H1 (cell line): ENCODE measurements at regions not wholly inside any gene's neighbourhood (a gene's known extent, or its start where the extent isn't known, plus 50 kb on each side); places are given as distances from the start of the nearest gene placed in this dataset.

Experiments used
- CTCF ChIA-PET: fragments of 300-600 bp; sonication (Branson Sonifier 250); formaldehyde crosslinking; loops from one replicate; lab custom pipeline; 2021; ENCODE audit not compliant: partially characterized antibody; lab: Charles Lee
- POLR2A ChIA-PET: fragments of 300-600 bp; sonication (Branson Sonifier 250); formaldehyde crosslinking; loops from one replicate; lab custom pipeline; 2021; ENCODE audit warnings: inconsistent platforms; ENCODE audit not compliant: partially characterized antibody; lab: Charles Lee
- DNase-seq, 2 experiments: peaks; one replicate each; pipeline versions ENCODE4 v3.0.0 to v3.0.0-alpha.2; 2010 to 2022; ENCODE audit warnings: low spot score in 2 of 2, low read depth in 1 of 2, mixed read lengths in 1 of 2
- FAIRE-seq: peaks from 2 replicates; lab custom pipeline; 2011; peaks lifted over from hg19 to GRCh38; lab: Jason Lieb, UNC
- H2AFZ ChIP-seq: 2 replicates; pipeline ENCODE4 v1.8.1; 2012; ENCODE audit warnings: low read length, inconsistent platforms
- H2AK5ac ChIP-seq: 2 replicates; pipeline ENCODE4 v1.6.1; 2013; ENCODE audit warnings: low read depth, low read length
- H2BK120ac ChIP-seq: replicated peaks from 2 replicates; pipeline ENCODE3; 2013; ENCODE audit warnings: low read depth, low read length, inconsistent platforms
- H2BK12ac ChIP-seq: 2 replicates; pipeline ENCODE4 v1.6.1; 2013; ENCODE audit warnings: low read depth, low read length
- H2BK15ac ChIP-seq: 2 replicates; pipeline ENCODE4 v1.6.1; 2013; ENCODE audit warnings: low read length
- H2BK20ac ChIP-seq: 2 replicates; pipeline ENCODE4 v1.6.1; 2013; ENCODE audit warnings: low read length
- H2BK5ac ChIP-seq: 2 replicates; pipeline ENCODE4 v1.6.1; 2013; ENCODE audit warnings: low read depth, low read length
- H3K14ac ChIP-seq: 2 replicates; pipeline ENCODE4 v1.6.1; 2013; ENCODE audit warnings: inconsistent platforms; ENCODE audit not compliant: insufficient read length
- H3K18ac ChIP-seq: 2 replicates; pipeline ENCODE4 v1.6.1; 2013; ENCODE audit warnings: low read length; ENCODE audit errors: extremely low read depth
- H3K23ac ChIP-seq: 2 replicates; pipeline ENCODE4 v1.6.1; 2013; ENCODE audit warnings: inconsistent platforms; ENCODE audit not compliant: insufficient read length
- H3K23me2 ChIP-seq: 2 replicates; pipeline ENCODE4 v1.6.1; 2013; ENCODE audit warnings: low read depth, low read length
- H3K27ac ChIP-seq: 2 replicates; pipeline ENCODE4 v1.6.1; 2011; ENCODE audit warnings: low read depth, low read length, inconsistent platforms
- H3K27me3 ChIP-seq, 4 experiments: replicated peaks in 1 of 4; 1 replicate in 1 of 4; 2 replicates in 3 of 4; pipeline versions ENCODE4 v1.6.1 to v1.8.1; 2011 to 2013; ENCODE audit warnings: low read length in 3 of 4, mild to moderate bottlenecking in 3 of 4, inconsistent platforms in 2 of 4, mixed read lengths in 2 of 4, moderate library complexity in 1 of 4; ENCODE audit not compliant: control insufficient read depth in 3 of 4, insufficient read depth in 3 of 4; ENCODE audit errors: extremely low read depth in 1 of 4
- H3K36me3 ChIP-seq, 4 experiments: 2 replicates each; pipeline versions ENCODE4 v1.6.1 to v1.8.1; 2011 to 2013; ENCODE audit warnings: mild to moderate bottlenecking in 4 of 4, low read length in 3 of 4, moderate library complexity in 2 of 4, control low read depth in 1 of 4, inconsistent platforms in 1 of 4; ENCODE audit not compliant: insufficient read depth in 4 of 4, control insufficient read depth in 2 of 4
- H3K4ac ChIP-seq: replicated peaks from 2 replicates; pipeline ENCODE3; 2013; ENCODE audit warnings: low read length, low read depth, mixed read lengths, inconsistent platforms; ENCODE audit not compliant: insufficient read length
- H3K4me1 ChIP-seq, 4 experiments: replicated peaks in 1 of 4; 1 replicate in 1 of 4; 2 replicates in 3 of 4; pipeline versions ENCODE4 v1.6.1 to v1.8.1; 2011 to 2013; ENCODE audit warnings: low read length in 3 of 4, inconsistent platforms in 2 of 4, mixed read lengths in 1 of 4; ENCODE audit not compliant: insufficient read depth in 4 of 4, control insufficient read depth in 3 of 4
- H3K4me2 ChIP-seq, 2 experiments: 2 replicates each; pipeline versions ENCODE4 v1.6.1 to v1.8.1; 2011 to 2013; ENCODE audit warnings: low read depth in 2 of 2, low read length in 2 of 2, control low read depth in 1 of 2, inconsistent platforms in 1 of 2, mild to moderate bottlenecking in 1 of 2; ENCODE audit not compliant: insufficient read depth in 1 of 2
- H3K4me3 ChIP-seq, 4 experiments: fragments of 200-600, 300-600 bp in 1 of 4; sonication (generic), shearing (Covaris generic), sonication (Bioruptor Twin) in 1 of 4; 2 replicates each; pipeline versions ENCODE4 v1.5.1 to v1.8.1; 2011 to 2016; ENCODE audit warnings: low read length in 4 of 4, low read depth in 3 of 4, control low read depth in 2 of 4, inconsistent platforms in 2 of 4, mild to moderate bottlenecking in 2 of 4, mixed read lengths in 1 of 4, moderate library complexity in 1 of 4; ENCODE audit not compliant: insufficient read depth in 2 of 4; ENCODE audit errors: extremely low read depth in 1 of 4
- H3K56ac ChIP-seq: replicated peaks from 2 replicates; pipeline ENCODE3; 2013; ENCODE audit warnings: low read depth, mild to moderate bottlenecking, mixed read lengths, low read length, inconsistent platforms; ENCODE audit not compliant: insufficient read length
- H3K79me1 ChIP-seq: 2 replicates; pipeline ENCODE4 v1.6.1; 2013; ENCODE audit warnings: low read depth, low read length, control low read depth
- H3K79me2 ChIP-seq, 2 experiments: 2 replicates each; pipeline versions ENCODE4 v1.6.1 to v1.8.1; 2012 to 2013; ENCODE audit warnings: low read length in 2 of 2, mild to moderate bottlenecking in 2 of 2, inconsistent platforms in 1 of 2; ENCODE audit not compliant: insufficient read depth in 2 of 2, control insufficient read depth in 1 of 2
- H3K9ac ChIP-seq, 4 experiments: replicated peaks in 1 of 4; 1 replicate in 1 of 4; 2 replicates in 3 of 4; pipeline versions ENCODE4 v1.6.1 to v1.8.1; 2011 to 2013; ENCODE audit warnings: low read depth in 3 of 4, low read length in 3 of 4, control low read depth in 2 of 4, mild to moderate bottlenecking in 2 of 4, moderate library complexity in 2 of 4, inconsistent platforms in 1 of 4; ENCODE audit errors: extremely low read depth in 1 of 4
- H3K9me3 ChIP-seq, 2 experiments: 2 replicates each; pipeline versions ENCODE4 v1.6.1 to v1.8.1; 2012 to 2013; ENCODE audit warnings: mild to moderate bottlenecking in 2 of 2, moderate library complexity in 2 of 2, control low read depth in 1 of 2, inconsistent platforms in 1 of 2, low read depth in 1 of 2, low read length in 1 of 2, mixed read lengths in 1 of 2; ENCODE audit not compliant: insufficient read depth in 2 of 2
- H4K20me1 ChIP-seq, 2 experiments: replicated peaks in 1 of 2; 2 replicates each; pipeline versions ENCODE3 to v1.8.1; 2011 to 2013; ENCODE audit warnings: inconsistent platforms in 2 of 2, low read length in 2 of 2, mild to moderate bottlenecking in 1 of 2; ENCODE audit not compliant: insufficient read depth in 2 of 2, control insufficient read depth in 1 of 2
- H4K5ac ChIP-seq: 2 replicates; pipeline ENCODE4 v1.6.1; 2013; ENCODE audit warnings: low read length, low read depth, mixed read lengths, inconsistent platforms; ENCODE audit not compliant: insufficient read length
- H4K8ac ChIP-seq: 2 replicates; pipeline ENCODE4 v1.8.0; 2013; ENCODE audit warnings: mild to moderate bottlenecking, moderate library complexity, low read length, inconsistent platforms; ENCODE audit not compliant: insufficient read depth; ENCODE audit errors: extremely low read depth
- H4K91ac ChIP-seq: replicated peaks from 2 replicates; pipeline ENCODE3; 2013; ENCODE audit warnings: low read length, mixed read lengths, inconsistent platforms; ENCODE audit not compliant: insufficient read length
- RAD21 ChIP-seq, 2 experiments: IDR thresholded peaks in 1 of 2; conservative IDR thresholded peaks in 1 of 2; 2 replicates each; pipeline ENCODE4 v1.6.1; 2011; ENCODE audit warnings: low read depth in 2 of 2, low read length in 2 of 2, improper control_type of control experiment in 1 of 2, inconsistent platforms in 1 of 2, mild to moderate bottlenecking in 1 of 2, moderate library complexity in 1 of 2
- WGBS, 2 experiments: shearing (Covaris generic) in 1 of 2; methylation state at CpG; one replicate each; pipeline versions ENCODE4 v1.1.6 to v1.1.7; 2013 to 2015; ENCODE audit warnings: low lambda C conversion rate in 2 of 2, mixed read lengths in 2 of 2, inconsistent platforms in 1 of 2, low coverage in 1 of 2, missing lambda C conversion rate in 1 of 2; ENCODE audit not compliant: insufficient replicate concordance in 2 of 2, insufficient coverage in 1 of 2, insufficient read length in 1 of 2; ENCODE audit errors: extremely low coverage in 1 of 2, missing lambda C conversion rate in 1 of 2; 5-methylcytosine and 5-hydroxymethylcytosine counted together
- TF ChIP-seq, protein P1 (sequence below), 3 experiments: IDR thresholded peaks; 1 replicate in 2 of 3; 2 replicates in 1 of 3; pipeline versions ENCODE4 v1.5.1 to v1.6.1; 2011; ENCODE audit warnings: low read length in 3 of 3, mild to moderate bottlenecking in 3 of 3, inconsistent platforms in 2 of 3, low read depth in 1 of 3, moderate library complexity in 1 of 3; ENCODE audit not compliant: insufficient read depth in 1 of 3; ENCODE audit errors: control extremely low read depth in 1 of 3
- TF ChIP-seq, protein P2 (sequence below): IDR thresholded peaks from 2 replicates; pipeline ENCODE4 v1.6.1; 2012; ENCODE audit warnings: low read length, inconsistent platforms

DNA sequence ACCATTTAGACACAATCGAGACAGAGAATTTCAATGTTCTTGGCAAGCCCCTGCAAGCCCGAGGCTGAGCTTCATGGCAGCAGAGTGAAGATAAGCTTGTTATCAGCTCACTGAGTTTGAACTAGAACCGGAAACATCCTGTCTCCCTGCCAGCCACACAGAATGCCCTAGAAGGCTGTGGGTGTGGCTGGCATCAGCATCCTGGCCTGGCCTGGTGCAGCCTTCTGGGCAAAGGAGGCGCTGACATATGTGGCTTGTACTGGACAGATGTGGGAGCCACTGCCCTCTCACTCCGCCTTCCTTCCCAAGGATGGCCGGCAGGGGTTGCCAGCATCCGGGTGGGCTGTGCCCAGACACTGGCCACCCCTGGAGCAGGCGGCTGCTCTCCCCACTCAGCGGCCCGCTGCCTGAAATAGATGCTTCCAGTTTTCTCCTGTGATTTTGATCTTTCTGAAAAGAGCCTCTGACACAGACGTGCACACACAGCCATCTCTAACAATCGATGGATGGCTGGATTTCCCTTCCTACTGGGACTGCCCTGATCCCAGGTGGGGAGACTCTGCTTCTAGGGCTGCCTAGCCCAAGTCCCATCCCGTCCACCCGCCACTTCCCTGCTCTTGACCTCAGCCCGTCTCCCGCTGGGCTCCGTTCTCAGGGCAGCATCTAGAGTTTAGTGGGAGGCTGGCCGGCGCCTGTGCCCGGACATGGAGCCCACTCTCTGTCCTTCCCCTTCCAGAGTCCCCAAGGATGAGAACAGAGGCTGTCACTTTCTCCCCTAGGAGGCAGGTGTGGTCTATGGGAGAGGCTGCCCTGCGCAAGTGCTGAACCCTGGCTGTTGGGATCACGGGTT lies 149.7 kb downstream of the CTTN start:
- H3K56ac ChIP-seq: no peak overlapping the region
- H3K4me1 ChIP-seq: peaks cover 0 to 25% (median 18%) of the 10 kb centered on the region in 4 experiments; a peak in 6 of 7 replicates
- peak overlapping the region; percentile 7; the same call in 1 of the 2 replicates for H4K8ac ChIP-seq
- H3K23me2 ChIP-seq: no peaks in the 10 kb centered on the region
- no peak overlapping the region for H2BK120ac ChIP-seq
- H2BK5ac ChIP-seq: peak overlapping the region; percentile 16; the same call in 1 of the 2 replicates
- H2AK5ac ChIP-seq: no peak overlapping the region
- H3K27ac ChIP-seq: no peak overlapping the region
- ChIA-PET POLR2A (interaction anchor here (0.7 kb wide), 1 partner anchor 9 kb away, joined by 3 read pairs; no protein-coding TSS in a partner anchor), CTCF (interaction anchor here (0.6 to 2.3 kb wide), 9 partner anchors 8 to 280 kb away, joined by 3 to 11 read pairs (median 5); no protein-coding TSS in a partner anchor)
- FAIRE-seq (no peak), DNase-seq (no peak)
- no peaks in the 10 kb centered on the region; a peak in 1 of 4 replicates for H3K9me3 ChIP-seq
- WGBS, 2 experiments: 82% methylated on average over 22 of the region's 22 CpGs; no CpG with 5 or more reads in 1 of the 2 experiments
- no peak overlapping the region for H3K4ac ChIP-seq
- no peaks in the 10 kb centered on the region for H3K27me3 ChIP-seq
- H3K4me2 ChIP-seq: no peak overlapping the region
- H3K18ac ChIP-seq: no peak overlapping the region
- H3K9ac ChIP-seq: no peak overlapping the region
- peaks cover 6% of the 10 kb centered on the region; the same call in 1 of the 2 replicates for H3K79me1 ChIP-seq
- H2BK20ac ChIP-seq: no peak overlapping the region
- H2BK12ac ChIP-seq: no peak overlapping the region
- no peaks in the 10 kb centered on the region for H3K79me2 ChIP-seq
- TF ChIP-seq, protein P1, sequence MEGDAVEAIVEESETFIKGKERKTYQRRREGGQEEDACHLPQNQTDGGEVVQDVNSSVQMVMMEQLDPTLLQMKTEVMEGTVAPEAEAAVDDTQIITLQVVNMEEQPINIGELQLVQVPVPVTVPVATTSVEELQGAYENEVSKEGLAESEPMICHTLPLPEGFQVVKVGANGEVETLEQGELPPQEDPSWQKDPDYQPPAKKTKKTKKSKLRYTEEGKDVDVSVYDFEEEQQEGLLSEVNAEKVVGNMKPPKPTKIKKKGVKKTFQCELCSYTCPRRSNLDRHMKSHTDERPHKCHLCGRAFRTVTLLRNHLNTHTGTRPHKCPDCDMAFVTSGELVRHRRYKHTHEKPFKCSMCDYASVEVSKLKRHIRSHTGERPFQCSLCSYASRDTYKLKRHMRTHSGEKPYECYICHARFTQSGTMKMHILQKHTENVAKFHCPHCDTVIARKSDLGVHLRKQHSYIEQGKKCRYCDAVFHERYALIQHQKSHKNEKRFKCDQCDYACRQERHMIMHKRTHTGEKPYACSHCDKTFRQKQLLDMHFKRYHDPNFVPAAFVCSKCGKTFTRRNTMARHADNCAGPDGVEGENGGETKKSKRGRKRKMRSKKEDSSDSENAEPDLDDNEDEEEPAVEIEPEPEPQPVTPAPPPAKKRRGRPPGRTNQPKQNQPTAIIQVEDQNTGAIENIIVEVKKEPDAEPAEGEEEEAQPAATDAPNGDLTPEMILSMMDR (IDR thresholded peaks at IDR 0.05; ENCODE audit: control extremely low read depth in 1 of 3, insufficient read depth in 1 of 3, low read depth in 1 of 3, low read length in 3 of 3): peak; percentile 7 to 18 (median 9); a peak in 3 of 4 replicates
- TF ChIP-seq, protein P2, sequence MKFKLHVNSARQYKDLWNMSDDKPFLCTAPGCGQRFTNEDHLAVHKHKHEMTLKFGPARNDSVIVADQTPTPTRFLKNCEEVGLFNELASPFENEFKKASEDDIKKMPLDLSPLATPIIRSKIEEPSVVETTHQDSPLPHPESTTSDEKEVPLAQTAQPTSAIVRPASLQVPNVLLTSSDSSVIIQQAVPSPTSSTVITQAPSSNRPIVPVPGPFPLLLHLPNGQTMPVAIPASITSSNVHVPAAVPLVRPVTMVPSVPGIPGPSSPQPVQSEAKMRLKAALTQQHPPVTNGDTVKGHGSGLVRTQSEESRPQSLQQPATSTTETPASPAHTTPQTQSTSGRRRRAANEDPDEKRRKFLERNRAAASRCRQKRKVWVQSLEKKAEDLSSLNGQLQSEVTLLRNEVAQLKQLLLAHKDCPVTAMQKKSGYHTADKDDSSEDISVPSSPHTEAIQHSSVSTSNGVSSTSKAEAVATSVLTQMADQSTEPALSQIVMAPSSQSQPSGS: no peak
- TF ChIP-seq RAD21 (IDR thresholded peaks at IDR 0.05 in 1 of 2, conservative IDR thresholded peaks at IDR 0.05 in 1 of 2; ENCODE audit: low read depth in 2 of 2, low read length in 2 of 2): peak; percentile 19 to 39
- peaks cover 2 to 8% of the 10 kb centered on the region in 2 experiments for H4K20me1 ChIP-seq
- H4K91ac ChIP-seq: no peak overlapping the region
- H2BK15ac ChIP-seq: no peak overlapping the region
- no peak overlapping the region for H3K14ac ChIP-seq
- H3K23ac ChIP-seq: no peak overlapping the region
- H3K4me3 ChIP-seq: no peak overlapping the region
- H4K5ac ChIP-seq: no peak overlapping the region
- no peak overlapping the region for H2AFZ ChIP-seq
- no peaks in the 10 kb centered on the region; a peak in 1 of 8 replicates for H3K36me3 ChIP-seq
